Glomerular visceral epithelial cell (primary cell): ENCODE measurements at regions not wholly inside any gene's neighbourhood (a gene's known extent, or its start where the extent isn't known, plus 50 kb on each side); places are given as distances from the start of the nearest gene placed in this dataset.
A peak's percentile ranks its signal among the peaks of the same experiment; 100 is the strongest.

ENCODE experiments used
- DNase-seq: peaks from one replicate; pipeline ENCODE4 v3.0.0-alpha.2; 2016; ENCODE audit errors: extremely low spot score

DNA sequence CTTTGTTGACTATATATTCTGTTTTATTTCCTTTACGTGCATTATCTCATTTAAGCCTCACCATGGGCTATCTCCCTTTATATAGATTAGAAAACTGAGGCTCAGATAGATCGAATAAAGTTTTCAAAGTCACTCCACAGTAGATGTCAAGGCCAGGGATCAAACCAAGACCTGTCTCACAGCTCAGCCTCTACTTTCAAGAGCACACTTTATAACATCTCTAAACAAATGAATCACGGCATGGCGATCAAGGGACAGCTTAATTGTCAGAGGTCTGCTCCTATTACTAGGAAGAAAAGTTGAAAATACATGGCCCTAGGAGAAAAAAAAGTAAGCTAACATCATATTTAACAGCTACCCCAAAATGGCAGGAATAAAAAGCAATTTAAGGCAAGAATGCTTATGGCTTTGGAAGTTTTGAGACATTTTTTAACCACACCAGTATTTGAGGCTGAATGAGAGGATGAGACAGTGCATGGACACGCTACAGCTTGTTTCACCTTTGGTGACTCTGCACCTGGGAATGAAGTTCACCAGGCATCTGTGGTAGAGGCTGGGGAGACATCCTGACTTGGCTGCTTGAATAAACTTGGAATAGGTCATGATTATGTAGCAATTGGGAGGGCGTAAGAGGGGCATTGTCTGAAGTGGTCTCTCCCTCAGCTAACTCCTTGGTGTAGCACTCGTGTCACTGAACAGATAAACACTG, 486.8 kb upstream of the WWC1 start:
- peak; percentile 37 for DNase-seq

GRCh38 chr5:167810573-167810972, 480.9 kb upstream of the WWC1 start:
- DNase-seq = no peak

DNA sequence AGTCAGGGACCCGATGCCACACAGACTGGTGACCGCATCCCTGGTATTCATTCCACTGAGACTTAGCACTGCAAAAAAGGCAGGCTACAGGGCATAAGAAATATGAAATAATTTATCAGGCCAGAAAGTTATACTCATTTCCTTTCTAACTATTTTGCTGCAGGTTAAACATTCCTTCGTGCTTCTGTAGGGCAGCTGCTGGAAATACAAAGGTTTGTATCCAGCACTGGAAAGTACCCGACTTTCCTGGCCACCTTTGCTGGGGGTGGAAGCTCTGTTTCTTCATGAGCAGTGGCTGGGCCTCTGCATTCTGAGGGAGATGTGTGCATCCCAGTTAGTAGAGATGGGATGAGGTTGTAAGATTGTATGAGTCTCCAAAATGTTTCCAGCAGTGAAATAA, 478.6 kb upstream of the WWC1 start:
- peak; percentile 52 for DNase-seq

DNA sequence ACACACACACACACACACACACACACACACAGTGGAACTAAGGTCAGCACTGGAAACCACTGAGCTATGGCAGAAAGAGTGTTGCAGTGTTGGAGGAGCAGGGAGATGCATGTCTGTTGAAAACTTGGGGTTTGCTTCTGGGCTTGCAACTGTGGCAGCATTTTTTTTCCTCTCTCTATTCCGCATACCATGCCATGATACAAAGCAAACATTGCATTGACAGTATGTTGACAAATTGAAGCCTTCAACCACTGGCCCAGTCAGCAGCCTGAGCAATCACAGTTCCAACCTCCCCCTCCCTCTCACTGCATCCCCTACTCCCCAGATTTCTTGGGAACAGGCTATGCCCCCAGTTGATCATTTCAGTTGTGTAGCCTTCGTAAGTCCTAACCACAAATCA, 478.1 kb upstream of the WWC1 start:
- peak; percentile 39 for DNase-seq

DNA sequence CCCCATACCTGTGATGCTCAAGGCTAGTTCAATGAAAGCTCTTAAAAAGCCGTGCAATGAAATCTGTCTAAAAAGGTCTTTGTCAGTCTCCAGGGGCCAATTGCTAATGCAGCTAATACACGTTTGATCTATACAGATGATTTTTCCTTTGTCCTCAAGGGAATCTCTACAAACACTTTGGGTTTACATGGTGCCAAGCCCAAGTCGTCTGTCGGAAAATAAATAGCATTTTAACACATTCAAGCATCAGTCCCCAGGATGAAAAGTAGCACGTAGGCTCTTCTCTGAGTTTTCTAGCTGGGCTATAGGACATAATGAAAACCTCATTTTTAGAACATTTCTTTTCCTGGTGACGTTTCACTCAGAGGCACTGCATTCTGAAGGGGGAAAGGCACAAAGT, 477.4 kb upstream of the WWC1 start:
- DNase-seq = no peak

- DNase-seq = peak; percentile 99
These were observed 476.6 kb upstream of the WWC1 start for GRCh38 chr5:167814828-167815227.

GRCh38 chr5:167816354-167816753, 475.1 kb upstream of the WWC1 start:
- DNase-seq = no peak

- no peak for DNase-seq
These were observed 474.6 kb upstream of the WWC1 start for GRCh38 chr5:167816864-167817263.

- no peak for DNase-seq
These were observed 472.0 kb upstream of the WWC1 start for GRCh38 chr5:167819406-167819805.

DNA sequence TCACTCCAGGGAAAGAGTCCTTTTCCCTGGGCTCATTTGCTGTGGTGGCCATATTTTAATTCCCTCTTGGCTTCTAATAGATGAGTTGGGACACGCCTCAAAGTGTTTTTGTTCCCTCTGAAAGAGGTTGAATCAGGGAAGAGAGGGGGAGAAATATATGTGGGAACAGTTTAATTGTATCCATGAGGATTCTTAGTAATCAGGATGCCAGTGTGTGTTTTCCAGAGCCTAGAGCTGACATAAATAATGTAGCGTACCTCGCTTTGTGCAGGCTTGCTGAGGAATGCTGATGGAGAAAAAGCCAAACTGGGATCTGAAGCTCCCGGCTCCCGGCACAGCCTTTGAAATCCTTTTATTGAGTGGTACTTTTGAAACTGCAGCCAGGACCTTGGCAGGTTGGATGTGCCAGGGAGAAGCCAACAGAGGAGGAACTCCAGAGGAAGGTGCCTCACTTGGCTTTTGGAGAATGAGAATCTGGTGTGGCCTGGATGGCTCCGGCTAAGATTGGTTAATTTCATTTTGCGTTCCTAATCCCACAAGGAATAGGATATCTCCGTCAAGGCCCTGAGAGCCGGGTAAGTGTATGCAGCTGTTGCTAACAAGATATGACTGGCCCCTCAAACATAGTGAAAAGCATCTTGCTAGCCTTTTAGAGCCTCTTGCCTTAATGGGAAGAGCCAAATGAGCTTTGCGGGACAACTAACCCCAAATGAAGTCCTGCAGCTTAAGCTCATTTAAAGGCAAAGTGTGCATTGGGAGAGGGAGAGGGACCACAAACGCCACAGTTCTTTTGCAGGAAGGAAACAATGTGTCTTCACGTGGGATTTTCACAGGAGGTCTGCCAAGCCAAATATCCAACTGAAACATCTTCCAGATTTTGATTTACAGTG, 471.1 kb upstream of the WWC1 start:
- no peak for DNase-seq

DNA sequence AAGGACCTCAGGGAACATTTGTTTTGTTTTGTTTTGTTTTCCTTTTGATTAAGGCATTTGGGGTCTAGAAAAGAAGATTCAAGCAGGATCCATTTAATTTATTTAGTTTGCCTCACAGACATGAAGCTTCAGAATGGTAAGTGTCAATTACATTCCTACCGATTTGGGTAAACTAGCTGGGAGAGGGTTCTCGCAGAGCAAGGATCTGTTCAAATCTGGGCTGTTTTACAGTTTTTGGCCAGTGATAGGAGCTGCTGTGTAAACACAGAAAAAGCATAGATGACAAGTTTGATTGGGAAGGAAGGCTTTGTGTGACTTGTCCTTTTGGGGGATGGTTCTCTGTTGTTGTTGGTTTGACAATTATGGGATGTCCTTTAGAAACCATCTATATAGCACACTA, 470.3 kb upstream of the WWC1 start:
- no peak for DNase-seq

DNA sequence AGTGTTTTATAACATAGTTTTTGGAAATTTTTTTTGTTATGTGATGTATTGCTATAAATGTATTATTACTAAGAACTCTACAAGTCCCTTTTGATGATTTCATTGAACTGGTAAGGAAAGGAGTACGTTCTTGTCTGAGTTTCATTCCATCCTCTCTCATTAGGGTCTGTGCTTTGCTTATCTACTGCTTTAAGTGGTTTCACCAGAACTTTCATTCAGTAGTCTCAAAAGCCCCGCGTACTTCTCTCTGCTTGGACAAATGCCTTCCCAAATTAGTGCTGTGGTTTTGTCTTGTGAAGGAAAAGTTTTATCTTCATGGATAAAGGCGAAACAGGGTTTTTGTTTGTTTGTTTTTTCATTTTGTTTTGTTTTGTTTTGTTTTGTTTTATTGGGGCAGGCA, 469.8 kb upstream of the WWC1 start:
- no peak for DNase-seq

- DNase-seq = no peak
These were observed 469.2 kb upstream of the WWC1 start for GRCh38 chr5:167822241-167822640.

DNA sequence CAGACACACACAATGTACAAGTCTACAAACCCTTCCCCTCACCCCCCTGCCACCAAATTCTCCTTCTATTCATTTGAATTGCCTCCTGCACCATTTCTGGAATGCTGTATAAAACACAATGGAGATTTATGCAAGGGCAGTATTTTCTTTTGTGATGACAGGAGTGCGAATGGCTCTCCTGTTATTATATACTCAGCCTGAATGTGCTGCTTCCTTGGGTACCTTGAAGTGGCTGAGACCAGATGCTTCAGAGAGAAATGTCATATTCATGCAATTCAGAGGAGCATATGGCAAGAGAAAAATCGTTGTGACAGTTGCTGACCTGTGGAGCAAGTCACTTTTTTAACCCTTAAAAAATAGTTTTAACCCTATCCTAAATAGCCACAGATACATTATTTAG, 468.0 kb upstream of the WWC1 start:
- DNase-seq = no peak

DNA sequence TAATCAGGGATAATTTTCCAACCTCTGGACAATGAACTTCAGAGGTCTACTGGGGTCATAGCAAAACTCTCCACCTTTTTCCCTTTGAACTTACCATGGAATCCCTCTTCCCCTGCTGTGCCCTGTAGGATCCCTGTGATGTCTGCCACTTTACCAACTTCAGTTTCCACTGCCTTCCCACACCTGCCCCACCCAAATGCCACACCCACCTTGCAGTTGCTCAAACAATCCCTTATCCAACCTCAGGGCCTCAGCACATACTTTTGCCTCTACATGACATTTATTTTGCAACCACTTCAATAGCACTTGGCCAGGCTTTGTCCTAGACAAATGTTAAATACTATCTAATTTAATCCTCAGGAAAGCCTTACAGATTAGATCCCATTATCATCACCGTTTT, 463.7 kb upstream of the WWC1 start:
- DNase-seq = no peak

DNA sequence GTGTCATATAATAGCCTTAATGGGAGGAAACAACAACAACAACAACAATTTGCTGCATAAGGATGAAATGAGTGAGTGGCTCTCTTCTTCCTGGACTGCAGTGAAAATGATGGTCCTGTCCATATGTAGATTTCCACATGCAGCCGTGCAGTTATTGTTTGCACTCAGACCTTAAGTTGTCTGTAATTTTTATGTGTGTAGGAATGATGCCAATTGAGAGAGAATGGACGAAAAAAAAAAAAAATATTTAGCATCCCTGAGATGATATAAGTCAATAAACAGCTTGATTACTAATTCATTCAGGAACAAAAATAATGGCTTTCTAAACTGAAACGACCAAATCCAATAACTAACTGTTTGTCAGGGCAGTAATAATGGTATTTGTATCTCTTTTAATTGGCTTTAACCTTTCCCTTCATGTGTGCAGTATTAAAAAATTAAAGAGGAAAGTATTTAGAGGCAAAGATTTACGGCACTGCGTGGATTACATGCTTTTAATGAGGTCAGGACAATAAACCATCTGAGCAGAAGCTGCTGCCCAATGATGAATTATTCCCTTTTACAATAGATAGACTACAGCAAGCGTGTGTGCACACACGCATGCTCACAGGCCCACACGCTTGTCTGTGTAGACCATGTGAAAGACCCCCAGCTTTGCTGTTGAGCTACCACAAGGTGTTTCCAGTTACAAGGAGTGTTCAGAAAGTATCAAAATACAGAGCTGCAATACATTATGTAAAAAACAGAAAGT, 459.5 kb upstream of the WWC1 start:
- no peak for DNase-seq

- no peak for DNase-seq
These were observed 458.8 kb upstream of the WWC1 start for GRCh38 chr5:167832609-167833008.

DNA sequence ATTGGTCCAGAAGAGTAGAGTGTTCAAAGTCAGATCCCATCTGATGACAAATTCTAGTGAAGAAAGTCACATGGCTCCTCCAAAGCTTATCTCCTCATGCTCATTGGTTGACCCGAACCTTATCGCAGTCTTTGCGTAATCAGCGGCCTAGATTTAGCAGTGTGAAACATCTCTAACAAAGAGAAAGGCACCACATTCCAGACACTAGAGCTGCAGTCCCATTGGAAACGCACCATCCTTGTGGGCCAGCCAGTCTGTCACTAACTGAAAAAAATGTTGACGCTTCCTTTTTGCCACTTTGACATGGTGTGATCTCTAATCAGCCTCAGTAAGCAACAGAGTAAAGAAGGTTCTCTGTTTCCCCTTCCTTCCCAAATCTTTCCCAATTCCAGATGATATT, 458.0 kb upstream of the WWC1 start:
- no peak for DNase-seq

GRCh38 chr5:167835146-167835545, 456.3 kb upstream of the WWC1 start:
- DNase-seq = peak; percentile 19

DNA sequence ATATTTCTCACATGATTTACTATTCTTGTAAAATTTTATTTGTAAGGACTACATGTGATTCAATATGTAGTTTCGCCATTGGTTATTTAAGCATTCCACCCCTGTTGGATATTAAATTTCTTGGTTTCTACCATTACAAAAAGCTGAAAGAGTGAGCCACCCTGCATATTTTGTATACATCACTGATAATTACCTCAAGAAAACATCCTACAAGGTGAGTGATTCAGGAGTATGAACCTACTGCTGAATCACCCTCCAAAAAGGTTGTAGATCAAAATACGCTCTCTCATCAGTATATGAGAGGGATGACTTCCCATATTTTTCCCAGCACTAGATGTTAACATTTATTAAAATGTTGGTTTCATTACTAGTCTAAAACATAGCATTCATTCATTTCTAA, 454.3 kb upstream of the WWC1 start:
- no peak for DNase-seq

- DNase-seq = no peak
These were observed 452.4 kb upstream of the WWC1 start for GRCh38 chr5:167839065-167839464.

DNA sequence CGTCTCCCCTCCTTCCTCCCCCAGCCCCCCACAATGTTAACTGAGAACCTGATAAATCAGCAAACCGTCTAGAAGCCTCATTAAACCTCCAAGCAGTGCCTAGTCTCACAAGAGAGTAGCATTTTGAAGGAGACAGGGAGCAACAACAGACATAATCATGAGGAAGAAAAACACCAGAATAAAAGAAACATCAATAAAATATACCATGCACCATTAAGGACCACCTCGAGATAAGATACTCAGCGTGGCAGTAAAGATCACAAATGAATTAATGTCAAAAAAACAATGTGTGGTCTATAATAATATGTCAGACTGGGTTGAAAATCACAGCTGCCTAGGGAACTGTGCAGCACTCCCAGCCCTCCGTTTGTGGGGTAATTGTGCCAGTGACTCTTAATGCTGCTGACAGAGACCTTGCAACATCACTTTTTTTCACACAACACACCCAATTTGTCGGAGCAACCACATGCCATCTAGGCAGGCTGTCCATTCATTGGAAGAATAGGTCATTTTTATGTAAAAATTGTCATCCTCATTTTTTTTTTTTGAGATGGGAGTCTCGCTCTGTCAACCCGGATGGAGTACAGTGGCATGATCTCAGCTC, 450.8 kb upstream of the WWC1 start:
- no peak for DNase-seq
